OCI-LY7 (cell line): ENCODE measurements at regions not wholly inside any gene's neighbourhood (a gene's known extent, or its start where the extent isn't known, plus 50 kb on each side); places are given as distances from the start of the nearest gene placed in this dataset.

Experiments
- CTCF ChIP-seq: fragments of 200-600 bp; sonication (generic); conservative IDR thresholded peaks from 2 replicates; pipeline ENCODE4 v1.5.1; 2014; ENCODE audit warnings: mild to moderate bottlenecking, antibody characterized with exemption, low read length, moderate library complexity, mixed read lengths
- EZH2phosphoT487 ChIP-seq: fragments of 200-600 bp; sonication (generic); IDR thresholded peaks from 2 replicates; pipeline ENCODE4 v1.6.1; 2018; ENCODE audit warnings: low read depth, borderline replicate concordance, mild to moderate bottlenecking, mixed run types, antibody characterized with exemption, low read length, moderate library complexity, mixed read lengths

- no peak for TF ChIP-seq CTCF
- no peak for TF ChIP-seq EZH2phosphoT487
These were observed 346.1 kb downstream of the IRS2 start for GRCh38 chr13:109440320-109440719.
